HG02884 (cell line): ENCODE measurements at regions not wholly inside any gene's neighbourhood (a gene's known extent, or its start where the extent isn't known, plus 50 kb on each side); places are given as distances from the start of the nearest gene placed in this dataset.
"Not testable (repeated sequence)": the region's sequence is repeated elsewhere in the genome, so short reads cannot be mapped to it uniquely, and the experiment has no call there.

Experiments used
- ATAC-seq: cut with Tn5 transposase; IDR thresholded peaks from one replicate; pipeline ENCODE4 v1.9.1; 2021; ENCODE audit warnings: mild to moderate bottlenecking, moderate library complexity; ENCODE audit not compliant: unreplicated experiment

- no peak for ATAC-seq
These were observed 79.9 kb upstream of the ATP1A1 start for GRCh38 chr1:116292929-116293725.

- no peak for ATAC-seq
These were observed 75.4 kb upstream of the ATP1A1 start for GRCh38 chr1:116297495-116298212.

GRCh38 chr1:116298213-116298579, 74.8 kb upstream of the ATP1A1 start:
- not testable (repeated sequence) for ATAC-seq

GRCh38 chr1:116298746-116299145, 74.3 kb upstream of the ATP1A1 start:
- no peak for ATAC-seq

GRCh38 chr1:116299248-116299647, 73.8 kb upstream of the ATP1A1 start:
- no peak for ATAC-seq

GRCh38 chr1:116302281-116302680, 70.8 kb upstream of the ATP1A1 start:
- no peak for ATAC-seq

GRCh38 chr1:116306102-116306501, 66.9 kb upstream of the ATP1A1 start:
- no peak for ATAC-seq

GRCh38 chr1:116306840-116307442, 66.1 kb upstream of the ATP1A1 start:
- no peak for ATAC-seq

- no peak for ATAC-seq
These were observed 64.8 kb upstream of the ATP1A1 start for GRCh38 chr1:116308276-116308675.

GRCh38 chr1:116309090-116309870, 63.8 kb upstream of the ATP1A1 start:
- ATAC-seq: no peak

GRCh38 chr1:116310180-116310579, 62.9 kb upstream of the ATP1A1 start:
- no peak for ATAC-seq

- no peak for ATAC-seq
These were observed 61.9 kb upstream of the ATP1A1 start for GRCh38 chr1:116311193-116311592.

GRCh38 chr1:116311756-116312680, 61.0 kb upstream of the ATP1A1 start:
- ATAC-seq: no peak

- ATAC-seq: no peak
These were observed 60.4 kb upstream of the ATP1A1 start for GRCh38 chr1:116312681-116313069.

- ATAC-seq: no peak
These were observed 59.3 kb upstream of the ATP1A1 start for GRCh38 chr1:116313776-116314175.

- ATAC-seq: no peak
These were observed 58.6 kb upstream of the ATP1A1 start for GRCh38 chr1:116314305-116314919.

GRCh38 chr1:116316373-116316772, 56.7 kb upstream of the ATP1A1 start:
- no peak for ATAC-seq

GRCh38 chr1:116318897-116319296, 54.1 kb upstream of the ATP1A1 start:
- ATAC-seq: no peak

GRCh38 chr1:116320874-116321273, 52.2 kb upstream of the ATP1A1 start:
- ATAC-seq: no peak

GRCh38 chr1:116321766-116322175, 51.3 kb upstream of the ATP1A1 start:
- no peak for ATAC-seq
